Stimulated activated CD4-positive, alpha-beta T cell treated with anti-CD3 and anti-CD28 coated beads, Interleukin-2, amount 100 ng/mL, for 48 hours (primary cell): ENCODE measurements at regions not wholly inside any gene's neighbourhood (a gene's known extent, or its start where the extent isn't known, plus 50 kb on each side); places are given as distances from the start of the nearest gene placed in this dataset.
"Not testable (repeated sequence)": the region's sequence is repeated elsewhere in the genome, so short reads cannot be mapped to it uniquely, and the experiment has no call there.

Experiments
- DNase-seq, 2 donors: peaks; one replicate each; pipeline ENCODE4 v3.0.0-alpha.2; 2020

DNA sequence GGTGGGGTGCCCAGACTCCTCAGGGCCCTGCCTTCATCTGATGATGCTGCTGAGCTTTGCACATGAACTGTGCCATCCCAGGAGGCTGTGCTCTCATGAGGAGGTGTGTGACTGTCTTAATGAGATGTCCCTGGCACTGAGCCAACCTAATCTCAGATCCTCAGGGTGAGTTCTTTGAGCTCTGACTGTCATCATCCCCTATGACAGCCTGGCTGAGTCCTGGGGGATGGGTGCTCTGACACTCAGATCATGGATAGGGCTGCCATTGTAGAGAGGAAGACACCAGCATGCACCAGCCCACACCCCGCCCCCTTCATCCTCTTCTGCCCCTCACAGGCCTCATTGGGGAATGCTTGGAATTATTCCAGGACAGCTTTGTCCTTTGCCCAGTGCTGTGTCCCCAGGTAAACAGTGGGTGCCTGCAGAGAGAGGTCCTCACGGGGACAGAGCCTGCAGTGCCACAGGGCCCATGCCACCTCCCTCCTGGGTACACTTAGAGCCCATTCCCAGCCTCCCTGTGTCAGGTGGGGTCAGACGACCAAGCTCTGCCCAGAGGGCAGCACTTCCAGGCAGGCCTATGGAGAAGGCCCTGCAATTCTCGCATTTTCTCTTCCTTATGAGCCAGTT, 310.1 kb upstream of the SFSWAP start:
- not testable (repeated sequence) for DNase-seq

DNA sequence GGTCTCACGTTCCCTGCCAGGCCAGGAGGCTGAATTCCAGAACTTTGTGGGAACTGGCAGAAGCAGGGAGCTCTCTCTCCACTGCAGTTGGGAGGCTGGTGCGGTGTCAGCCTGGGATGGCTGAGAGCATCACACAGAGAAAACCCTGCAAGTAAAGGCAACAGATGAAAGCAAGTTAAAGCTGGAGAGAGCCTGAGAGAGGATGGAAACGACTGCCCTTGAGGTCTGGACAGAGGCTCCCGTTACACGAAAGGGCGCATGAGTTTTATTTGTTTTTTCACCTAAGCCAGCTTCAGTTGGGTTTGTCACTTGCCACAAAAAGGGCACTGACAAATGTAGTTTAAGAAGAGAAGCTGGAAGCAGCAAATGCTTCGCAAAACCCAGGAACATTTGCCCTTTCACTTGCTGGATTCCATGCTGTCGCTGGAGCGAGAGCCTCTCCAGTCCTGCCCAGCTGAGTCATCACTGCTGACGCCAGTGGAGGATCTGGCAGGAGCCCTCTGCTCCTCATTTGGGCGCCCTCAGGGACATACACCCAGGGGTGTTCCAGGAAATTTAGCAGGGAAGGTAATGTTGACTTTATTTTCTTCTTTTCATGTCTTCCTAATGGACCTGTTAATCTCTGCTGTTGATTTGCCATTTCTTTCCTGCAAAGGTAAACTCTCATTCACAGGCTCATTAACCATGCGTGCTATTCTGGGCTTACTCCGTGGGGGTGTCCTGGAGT, 308.8 kb upstream of the SFSWAP start:
- DNase-seq = not testable (repeated sequence)

DNA sequence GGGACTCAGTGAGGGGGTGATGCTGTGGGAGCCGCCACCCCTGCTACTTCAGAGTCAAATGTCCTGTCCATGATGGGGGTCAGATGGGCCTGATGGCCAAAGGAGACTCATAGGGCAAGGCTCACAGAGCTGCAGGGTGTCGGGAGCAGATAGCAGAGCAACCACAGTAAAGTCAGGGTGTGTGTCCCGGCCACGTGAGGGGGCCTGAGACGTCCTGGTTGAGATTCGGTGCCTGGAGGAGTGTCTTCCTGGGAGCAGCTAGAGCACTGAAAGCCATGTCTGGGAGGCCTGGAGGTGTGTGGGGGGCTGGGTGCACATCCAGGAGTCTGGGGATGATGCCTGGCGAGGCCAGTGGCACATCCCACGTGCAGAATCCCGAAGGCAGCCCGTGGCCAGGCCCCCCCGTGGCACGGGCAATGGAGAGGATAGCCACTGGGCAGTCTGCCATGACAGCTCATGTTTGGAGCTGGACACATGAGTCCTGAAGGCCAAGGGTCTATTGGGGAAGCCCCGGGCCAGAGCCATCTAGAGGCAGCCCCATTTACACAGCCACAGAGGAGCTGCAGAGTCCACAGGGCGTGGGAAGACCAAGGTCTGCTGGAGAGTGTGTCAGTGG, 308.0 kb upstream of the SFSWAP start:
- DNase-seq = no peak

DNA sequence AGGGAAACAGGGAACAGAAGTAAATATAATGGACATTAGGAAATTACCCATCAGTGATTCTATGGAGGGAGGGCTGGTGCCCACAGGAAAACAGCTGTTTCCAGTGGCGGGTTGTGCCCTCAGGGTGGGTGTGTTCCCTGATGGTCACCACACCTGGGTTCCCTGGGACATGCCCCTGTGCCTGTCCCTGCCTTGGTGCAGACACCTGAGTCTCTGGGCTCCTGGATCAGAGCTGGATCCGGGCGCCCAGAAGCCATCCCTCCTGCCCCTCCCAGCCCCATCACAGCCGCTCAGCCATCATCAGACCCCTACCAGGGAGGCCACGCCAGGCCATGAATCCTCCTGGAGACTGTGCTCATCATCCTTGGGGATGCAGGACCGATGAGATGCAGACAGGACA, 307.2 kb upstream of the SFSWAP start:
- DNase-seq = no peak

DNA sequence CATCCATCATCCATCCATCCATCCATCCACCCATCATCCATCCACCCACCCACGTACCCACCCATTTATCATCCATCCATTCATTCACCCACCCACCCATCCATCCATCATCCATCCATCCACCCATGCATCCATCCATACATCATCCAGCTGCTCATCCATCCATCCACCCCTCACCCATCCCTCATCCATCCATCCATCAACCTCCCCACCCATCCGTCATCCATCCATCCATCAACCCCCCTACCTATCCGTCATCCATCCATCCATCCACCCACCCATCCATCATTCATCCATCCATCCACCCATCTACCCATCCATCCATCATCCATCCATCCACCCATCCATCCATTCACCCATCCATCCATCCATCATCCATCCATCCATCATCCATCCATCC, 306.2 kb upstream of the SFSWAP start:
- DNase-seq = no peak

DNA sequence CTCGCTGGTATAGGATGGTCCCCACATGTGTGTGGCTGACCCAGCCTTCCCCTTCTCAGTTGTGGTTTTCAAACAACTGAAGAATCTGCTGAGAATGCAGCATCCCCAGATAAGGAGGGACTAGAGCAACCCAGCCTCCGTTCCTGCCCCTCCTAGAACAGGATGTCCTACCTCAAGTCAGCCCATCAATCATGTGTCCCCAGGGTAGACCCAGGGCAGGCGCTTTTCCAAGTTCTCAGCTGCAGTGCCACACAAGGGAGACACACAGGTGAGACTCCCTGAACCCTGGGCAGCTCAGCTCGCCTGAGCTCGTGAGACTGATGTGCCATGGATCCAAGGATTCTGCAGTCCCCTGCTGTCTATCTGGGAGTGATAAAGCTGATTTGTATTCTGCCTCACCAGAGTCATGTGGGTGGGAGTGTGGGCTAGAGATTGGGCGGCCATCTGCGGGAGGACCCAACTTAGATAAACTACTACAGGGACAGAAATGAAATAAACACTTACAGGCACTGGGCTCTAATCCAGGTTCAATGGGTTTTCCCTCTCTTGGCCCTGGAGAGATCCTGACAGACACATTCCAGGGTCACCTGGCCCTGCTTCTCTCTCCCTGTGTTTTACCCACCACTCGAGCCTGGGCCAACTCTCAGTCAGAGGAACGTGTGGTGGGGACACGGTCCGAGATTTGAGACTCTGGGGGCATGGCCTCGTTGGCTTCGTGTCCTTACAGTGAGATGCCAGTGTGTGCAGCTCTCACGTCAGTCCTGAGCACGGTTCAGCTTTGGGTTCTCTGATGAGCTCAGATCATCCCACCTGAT, 303.5 kb upstream of the SFSWAP start:
- DNase-seq = no peak

DNA sequence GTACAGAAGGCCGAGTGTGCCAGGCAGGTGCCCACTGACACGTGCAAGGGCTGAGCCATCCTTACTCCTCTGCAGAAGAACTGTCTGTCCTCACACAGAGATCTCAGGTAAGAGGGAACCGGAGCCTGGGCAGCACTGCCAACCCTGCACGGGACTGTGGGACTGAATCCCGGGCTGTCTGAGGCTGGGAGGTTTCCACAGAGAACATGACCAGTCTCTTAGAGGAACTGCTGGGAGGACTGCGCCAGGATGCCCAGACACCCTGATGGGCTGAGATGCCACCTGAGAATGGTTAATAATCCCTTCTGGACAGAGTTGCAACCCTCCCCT, 302.9 kb upstream of the SFSWAP start:
- DNase-seq = no peak

DNA sequence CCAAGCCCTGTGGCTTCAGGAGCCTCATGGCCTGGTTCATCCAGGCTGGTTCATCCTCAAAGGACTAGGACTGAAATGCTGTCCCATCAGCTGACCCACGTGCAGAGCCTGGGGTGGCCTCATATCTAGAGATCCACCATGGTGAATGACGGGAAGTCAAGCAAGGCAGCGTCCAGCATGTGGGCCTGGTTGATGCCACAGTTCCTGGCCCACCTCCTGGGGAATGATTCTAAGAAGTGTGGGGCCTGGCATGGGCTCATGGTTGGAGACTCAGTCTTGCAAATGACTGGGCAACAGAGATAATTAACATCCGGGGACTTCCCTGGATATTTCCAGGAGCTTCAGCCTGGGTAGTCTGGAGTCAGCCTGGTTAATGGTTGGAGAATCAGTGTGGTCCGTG, 302.4 kb upstream of the SFSWAP start:
- DNase-seq = no peak

DNA sequence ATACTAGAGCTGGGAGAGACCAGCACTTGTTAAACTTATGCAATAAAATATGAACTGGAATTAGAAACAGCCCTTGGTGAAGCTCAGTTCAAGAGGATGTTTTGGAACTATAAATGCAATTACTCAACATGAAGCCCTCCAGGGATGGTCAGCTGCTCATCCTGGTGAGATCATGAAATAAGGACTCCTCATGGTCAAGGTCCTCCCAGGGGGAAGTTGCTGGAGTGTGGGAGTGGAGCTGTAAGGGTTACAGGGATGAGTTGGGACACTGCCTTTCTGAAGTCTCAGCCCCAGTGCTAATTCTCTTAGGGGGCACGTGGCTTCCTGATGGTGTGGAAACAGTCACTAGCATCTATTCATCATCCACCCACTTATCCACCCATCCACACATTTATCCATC, 301.7 kb upstream of the SFSWAP start:
- no peak for DNase-seq

DNA sequence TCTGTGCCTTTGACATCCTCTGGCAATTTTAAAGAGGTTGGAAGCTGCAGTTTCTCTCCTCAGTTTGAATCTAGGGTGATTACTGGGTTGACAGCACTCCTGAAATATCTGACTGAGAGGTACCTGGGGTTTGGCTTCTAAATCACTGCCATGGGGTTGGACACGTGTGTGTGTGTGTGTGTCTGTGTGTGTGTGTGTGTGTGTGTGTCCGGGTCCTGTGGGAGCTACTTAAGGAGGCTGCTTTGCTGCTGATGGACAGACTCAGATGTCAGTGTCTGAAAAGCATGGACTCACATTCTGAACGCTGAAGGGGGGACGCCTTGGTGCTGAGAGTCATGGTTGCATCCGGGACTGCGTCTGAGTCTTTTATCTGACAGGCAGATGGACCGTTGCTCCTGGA, 299.1 kb upstream of the SFSWAP start:
- DNase-seq = not testable (repeated sequence)

DNA sequence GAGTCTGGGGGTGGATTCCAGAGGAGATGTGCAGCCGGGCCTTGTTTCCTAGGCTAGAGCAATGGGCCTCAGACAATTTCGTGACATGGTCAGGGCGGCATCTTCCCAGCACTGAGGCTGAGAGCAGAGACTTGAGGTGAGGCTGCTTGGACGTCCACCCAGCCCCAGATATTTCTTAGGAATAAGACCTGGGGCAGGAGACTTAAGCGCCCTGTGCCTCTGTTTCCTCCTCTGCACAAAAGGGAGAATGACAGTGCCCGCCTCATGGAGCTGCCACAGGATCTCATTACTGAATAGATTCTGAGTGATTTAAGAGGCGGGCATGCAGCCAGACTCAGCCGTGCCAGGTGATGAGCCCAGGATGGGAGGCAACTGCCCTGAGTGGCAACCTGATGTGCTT, 297.9 kb upstream of the SFSWAP start:
- DNase-seq = no peak

DNA sequence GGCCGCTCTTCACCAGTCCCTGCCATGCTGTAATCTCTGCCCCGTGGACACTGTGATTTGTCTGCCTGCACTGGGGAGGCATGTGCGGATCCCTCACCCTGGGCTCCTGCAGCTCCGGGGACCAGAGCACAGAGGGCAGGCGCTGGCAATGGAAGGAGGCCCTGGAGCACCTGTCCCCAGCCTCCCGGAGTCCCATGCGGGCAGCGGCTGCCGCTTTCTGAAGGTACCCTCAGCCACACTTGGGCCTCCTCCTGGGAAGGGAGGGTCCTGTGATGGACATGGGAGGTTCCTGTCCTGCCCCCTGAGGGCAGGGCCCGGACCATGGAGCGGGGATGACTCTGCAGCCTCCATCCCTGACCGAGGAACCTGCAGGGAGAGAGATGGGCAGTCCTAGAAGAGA, 297.4 kb upstream of the SFSWAP start:
- no peak for DNase-seq

DNA sequence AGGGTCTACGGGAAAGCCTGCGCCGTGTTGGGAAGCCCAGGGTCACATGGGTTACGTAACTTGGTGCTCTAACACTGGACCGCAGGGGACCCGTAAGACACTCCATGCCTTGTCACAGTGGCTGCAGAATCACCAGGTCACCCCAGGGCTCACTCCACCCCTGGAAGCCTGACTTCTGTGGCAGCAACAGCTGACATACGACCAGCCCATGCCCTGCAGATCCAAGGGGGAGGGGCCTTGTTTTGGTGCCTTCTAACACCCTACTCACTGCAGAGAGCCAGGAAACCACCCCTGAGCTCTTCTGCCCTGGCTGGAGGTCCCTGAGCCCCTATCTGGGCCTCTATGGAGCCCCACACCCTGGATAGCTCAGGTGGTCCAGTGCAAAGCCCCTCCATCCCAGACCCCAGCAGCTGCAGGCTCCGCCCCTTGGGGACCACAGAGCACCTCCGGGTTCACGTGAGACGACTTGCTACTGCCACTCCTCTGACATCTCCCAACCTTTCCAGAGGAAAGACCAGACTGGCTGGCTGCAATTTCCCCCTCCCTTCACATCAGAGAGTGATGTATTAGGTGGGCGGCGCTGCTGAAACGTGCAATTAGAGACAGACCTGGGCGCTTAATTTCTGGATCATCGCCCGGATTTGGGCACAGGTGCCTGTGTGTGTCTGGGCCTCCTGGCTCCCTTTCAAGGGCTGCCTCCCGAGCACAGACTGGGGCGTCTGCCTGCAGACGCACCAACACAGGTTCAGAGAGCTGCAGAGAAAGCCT, 296.6 kb upstream of the SFSWAP start:
- DNase-seq = not testable (repeated sequence)

DNA sequence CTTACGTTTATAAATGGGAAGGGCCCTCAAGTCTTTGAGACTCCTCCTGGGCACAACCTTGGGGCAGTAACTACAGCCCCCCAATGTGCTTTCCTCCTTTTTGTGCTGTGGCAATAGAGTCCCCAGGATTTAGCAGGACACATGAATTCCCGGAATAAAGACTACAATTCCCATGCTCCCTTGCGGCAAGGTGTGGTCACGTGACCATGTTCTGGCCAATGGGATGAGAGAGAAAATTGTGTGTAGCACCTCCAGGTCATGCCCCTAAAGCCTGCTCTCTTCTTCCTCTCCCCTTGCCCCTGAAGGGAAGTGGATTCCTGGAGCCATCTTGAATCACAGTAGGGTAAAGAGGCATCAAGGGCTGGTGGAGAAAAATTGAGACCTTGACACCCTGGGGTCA, 295.1 kb upstream of the SFSWAP start:
- no peak for DNase-seq

DNA sequence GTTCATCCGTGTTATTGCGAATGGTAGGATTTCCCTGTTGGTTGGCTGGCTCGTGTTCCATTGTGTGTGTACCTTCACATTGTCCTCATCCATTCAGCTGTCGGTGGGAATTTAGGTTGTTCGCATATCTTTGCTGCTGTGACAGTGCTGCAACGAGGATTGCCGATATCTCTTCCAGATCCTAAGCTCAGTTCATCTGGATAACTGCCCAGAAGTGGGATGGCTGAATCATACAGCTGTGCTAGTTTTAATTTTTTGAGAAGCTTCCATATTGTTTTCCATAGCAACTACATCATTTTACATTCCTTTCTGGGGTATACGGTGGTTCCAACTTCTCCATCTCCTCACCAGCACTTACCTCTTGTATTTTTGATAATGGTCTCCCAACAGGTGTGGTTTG, 292.8 kb upstream of the SFSWAP start:
- DNase-seq = no peak

DNA sequence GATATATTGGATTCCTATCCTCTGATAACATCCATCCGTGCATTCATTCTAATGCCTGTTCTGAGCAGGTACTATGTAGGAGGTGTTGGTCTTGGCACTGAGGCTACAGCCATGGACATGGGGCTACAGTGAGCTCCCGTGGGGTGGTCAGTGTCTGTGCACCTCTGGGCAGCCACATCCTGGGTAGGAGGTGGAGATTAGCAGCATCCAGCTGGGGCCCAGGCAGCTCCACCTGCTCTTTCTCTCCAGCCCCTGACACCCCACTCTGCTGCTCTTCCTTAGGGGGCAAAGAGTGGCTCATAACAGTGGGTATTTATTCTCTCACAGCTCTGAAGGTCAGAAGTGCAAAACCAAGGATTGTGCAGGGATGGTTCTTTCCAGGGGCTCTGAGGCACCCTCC, 292.0 kb upstream of the SFSWAP start:
- DNase-seq = no peak

DNA sequence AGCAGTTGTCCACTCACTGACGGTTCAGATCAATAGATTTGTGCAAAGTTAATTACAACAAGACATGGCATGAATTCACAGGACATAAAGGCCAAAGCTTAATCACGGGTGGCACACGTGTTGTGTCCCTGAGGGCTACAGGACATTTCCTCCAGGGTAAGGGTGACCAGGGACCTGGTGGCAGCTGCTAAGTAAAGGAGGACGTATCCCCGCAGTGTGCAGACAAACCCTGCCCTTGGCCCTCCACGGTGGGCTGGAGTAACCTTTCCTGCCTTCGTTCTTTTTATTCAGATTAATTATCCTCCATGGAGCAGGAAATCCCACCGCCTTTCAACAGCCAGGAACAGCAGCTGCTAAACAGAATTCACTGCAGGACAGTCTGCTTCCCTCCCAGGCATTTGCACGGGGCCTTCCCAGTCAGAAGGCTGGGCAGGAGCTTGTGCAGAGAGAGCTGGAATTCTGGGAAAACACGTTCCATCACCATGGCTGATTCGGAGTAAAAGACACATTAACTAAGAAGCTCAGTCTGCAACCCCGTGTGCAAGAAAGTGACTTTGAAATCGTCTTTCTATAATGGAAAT, 289.9 kb upstream of the SFSWAP start:
- DNase-seq = no peak

DNA sequence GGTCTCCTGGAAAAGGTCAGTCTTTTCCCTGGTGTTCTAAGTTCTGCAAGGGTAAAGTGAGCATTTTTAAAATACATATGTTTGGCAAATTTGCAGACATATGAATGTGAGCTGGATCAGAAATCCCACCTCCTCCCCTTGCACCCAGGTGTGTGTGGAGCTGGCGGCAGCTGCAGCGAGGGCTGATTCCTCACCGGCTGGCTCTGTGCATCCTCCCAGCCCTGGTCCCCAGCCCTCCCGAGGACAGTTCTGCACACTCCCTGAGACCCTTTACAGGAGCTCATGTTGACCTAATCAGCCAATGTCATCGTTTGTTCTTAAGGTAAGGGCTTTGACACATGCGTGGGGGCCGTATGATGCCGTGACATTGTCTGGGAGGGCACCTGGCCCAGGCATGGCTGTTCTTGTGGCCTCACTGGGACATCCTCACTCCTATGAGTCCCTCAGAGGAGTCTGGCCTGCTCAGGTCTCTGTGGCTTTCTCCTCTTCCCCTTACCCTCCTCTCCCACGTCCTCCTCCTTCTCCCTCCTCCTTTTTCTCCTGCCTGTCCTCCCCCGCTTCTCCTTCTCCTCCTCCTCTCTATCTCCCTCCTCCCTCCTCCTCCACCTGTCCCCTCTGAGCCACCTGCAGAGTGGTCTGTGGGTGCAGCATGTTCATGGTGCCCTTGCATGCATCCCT, 289.2 kb upstream of the SFSWAP start:
- DNase-seq = no peak

DNA sequence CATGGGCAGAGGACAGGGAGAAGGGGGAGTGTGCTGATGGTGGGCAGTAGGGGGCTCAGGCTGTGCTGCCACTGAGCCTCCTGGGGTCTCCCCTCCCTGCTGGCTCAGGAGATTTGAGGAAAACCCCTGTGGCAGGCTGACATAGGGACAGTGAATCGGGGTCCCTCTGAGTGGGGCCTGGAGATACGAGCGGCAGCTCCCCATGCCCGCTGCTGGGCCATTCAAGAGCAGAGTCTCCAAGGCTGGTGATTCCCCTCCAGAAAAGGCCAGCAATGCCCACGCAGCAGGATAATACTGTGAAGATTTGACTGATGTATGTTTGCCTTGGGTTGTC, 288.7 kb upstream of the SFSWAP start:
- no peak for DNase-seq

DNA sequence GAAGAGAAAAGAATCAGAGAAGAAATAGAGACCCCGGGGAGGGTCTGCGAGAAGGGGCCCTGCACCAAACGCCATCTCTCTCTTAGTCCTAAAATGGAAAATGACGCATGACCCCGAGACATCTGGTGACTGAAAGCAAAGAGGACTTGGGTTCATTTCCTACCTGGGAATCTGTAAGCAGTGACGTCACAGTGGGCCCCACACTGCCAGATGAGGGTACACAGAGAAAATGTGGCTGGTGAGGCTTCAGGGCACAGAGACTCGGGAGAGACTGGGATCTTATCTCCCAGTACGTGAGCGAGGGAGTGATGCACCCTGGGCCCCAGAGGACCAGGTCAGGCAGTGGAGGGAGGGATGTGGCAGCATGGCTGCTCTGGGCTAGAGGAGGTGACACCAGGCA, 288.1 kb upstream of the SFSWAP start:
- DNase-seq = no peak

DNA sequence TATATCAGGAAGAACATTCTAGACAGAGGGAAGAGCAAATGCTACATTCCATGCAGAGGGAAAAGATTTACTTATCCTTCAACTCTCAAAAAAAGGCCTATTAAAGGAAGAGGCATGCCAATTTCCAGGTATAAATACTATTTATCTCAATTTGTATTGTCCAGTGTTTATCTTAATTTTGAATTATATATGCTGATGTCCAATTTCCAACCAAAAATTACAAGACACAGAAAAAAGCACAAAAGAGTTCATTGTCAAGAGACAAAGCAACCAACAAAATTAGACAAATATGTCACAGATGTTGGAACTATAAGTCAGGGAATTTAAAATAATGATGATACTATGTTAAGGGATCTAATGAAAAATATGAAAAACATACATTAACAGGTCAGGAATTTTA, 286.6 kb upstream of the SFSWAP start:
- no peak for DNase-seq
